GM06990 (cell line): ENCODE measurements at regions not wholly inside any gene's neighbourhood (a gene's known extent, or its start where the extent isn't known, plus 50 kb on each side); places are given as distances from the start of the nearest gene placed in this dataset.

Source experiments
- DNase-seq: peaks from one replicate; pipeline ENCODE4 v3.0.0-alpha.2; 2011; ENCODE audit not compliant: insufficient read length; ENCODE audit errors: extremely low read depth
- H3K27me3 ChIP-seq: replicated peaks from 2 replicates; pipeline ENCODE4 v1.6.0; 2011; ENCODE audit warnings: low read length; ENCODE audit not compliant: control insufficient read depth, insufficient read depth
- H3K36me3 ChIP-seq: 2 replicates; pipeline ENCODE4 v1.5.1; 2011; ENCODE audit warnings: low read length; ENCODE audit not compliant: control insufficient read depth, insufficient read depth
- H3K4me3 ChIP-seq: replicated peaks from 2 replicates; pipeline ENCODE4 v1.5.1; 2011; ENCODE audit warnings: low read depth, mild to moderate bottlenecking, control low read depth, low read length
- CTCF ChIP-seq: IDR thresholded peaks from 2 replicates; pipeline ENCODE4 v1.5.1; 2011; ENCODE audit warnings: low read length, control low read depth, mild to moderate bottlenecking, inconsistent platforms; ENCODE audit not compliant: insufficient read depth, poor library complexity, severe bottlenecking

- Histone ChIP-seq H3K36me3 (no peaks in the 10 kb centered on the region), H3K27me3 (no peaks in the 10 kb centered on the region), H3K4me3 (no peak overlapping the region)
- no peak for TF ChIP-seq CTCF
- DNase-seq = no peak
Observed at GRCh38 chr6:134740473-134741199, 209.3 kb downstream of the ALDH8A1 start.

- no peak overlapping the region for H3K4me3 ChIP-seq
- H3K36me3 ChIP-seq = no peaks in the 10 kb centered on the region
- TF ChIP-seq CTCF = no peak
- no peak for DNase-seq
- no peaks in the 10 kb centered on the region for H3K27me3 ChIP-seq
Observed at GRCh38 chr6:134740027-134740373, 209.9 kb downstream of the ALDH8A1 start.

DNA sequence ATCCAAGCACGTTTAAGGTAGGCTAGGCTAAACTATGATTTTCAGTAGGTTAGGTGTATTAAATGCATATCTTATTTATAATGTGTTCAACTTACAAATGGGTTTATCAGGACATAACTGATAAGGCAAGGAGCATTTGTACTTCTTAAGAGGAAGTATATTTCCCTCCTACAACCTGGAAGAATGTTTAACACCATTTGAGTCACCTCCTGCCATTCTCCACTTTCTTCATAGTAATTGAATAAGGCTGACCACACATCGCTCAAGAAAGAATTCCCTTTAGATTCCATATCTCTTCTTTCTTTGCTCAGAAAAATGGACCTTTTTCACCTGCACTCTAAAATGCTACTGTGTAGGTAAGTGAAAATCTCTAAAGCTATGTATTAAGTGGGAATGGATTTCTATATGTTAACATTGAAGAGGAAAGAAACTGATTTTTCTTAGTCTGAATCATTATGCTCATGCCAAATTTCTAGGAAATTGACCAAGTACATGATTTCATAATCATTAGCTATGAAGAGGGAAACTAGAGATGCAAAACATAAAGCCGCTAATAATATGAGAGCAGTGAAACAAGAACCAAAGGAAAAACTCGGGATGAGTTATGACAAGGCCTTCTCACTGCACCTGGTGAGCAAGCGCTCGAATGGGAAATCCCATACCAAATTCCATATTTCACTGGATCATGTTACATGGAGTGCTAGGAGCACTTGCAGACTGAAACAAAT is 210.4 kb downstream of the ALDH8A1 start:
- no peak overlapping the region for H3K4me3 ChIP-seq
- no peak for DNase-seq
- no peak for TF ChIP-seq CTCF

DNA sequence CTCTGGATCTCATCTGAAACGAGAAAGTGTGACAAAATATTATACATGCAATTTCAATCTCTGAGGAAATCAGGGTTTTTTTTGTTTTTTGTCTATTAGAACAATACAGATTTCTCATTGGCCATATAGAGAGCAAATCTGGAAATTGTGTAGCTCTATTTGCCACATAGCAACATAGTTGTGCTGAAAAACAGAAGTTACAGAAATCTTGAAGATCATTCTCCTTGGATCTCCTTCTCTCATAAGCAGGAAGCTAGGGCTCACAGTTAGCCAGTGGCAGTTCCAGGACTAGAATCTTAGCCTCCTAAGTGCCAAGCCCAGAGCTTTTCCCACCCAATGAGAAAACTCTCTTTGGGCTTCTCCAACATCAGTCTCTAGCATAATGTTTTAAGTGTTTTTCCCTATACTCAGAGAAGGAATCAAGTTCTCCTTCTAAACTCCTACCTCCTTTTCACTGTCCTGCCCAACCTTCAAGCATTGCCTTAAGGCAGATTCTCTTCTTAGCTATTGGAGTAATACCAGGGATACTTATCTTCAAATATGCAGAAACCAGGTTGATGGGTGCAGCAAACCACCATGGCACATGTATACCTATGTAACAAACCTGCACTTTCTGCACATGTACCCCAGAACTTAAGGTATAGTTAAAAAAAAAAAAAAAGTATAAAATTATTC is 211.6 kb downstream of the ALDH8A1 start:
- Histone ChIP-seq H3K4me3 (no peak overlapping the region), H3K27me3 (no peaks in the 10 kb centered on the region), H3K36me3 (no peaks in the 10 kb centered on the region)
- no peak for DNase-seq
- no peak for TF ChIP-seq CTCF

More for the DNA sequence above, 210.4 kb downstream of the ALDH8A1 start:
- H3K27me3 ChIP-seq = no peaks in the 10 kb centered on the region
- no peaks in the 10 kb centered on the region for H3K36me3 ChIP-seq

DNA sequence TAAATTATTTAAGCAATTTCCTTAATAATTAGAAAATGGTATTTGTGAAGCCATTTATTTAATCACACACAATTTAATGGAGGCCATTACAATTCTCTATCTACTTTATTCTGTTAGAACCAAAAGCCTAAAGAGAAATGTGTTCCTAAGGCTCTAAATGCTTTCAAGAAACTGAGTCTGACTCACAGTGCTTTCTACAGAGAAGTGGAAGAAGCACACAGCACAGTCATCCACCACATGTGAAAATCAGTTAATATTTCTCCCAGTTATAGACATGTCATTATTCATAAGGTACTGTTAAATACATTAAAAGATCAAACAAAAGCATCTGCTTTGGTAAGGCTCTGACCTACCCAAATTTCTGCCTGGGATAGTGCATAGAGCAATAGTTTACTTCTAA is 214.4 kb downstream of the ALDH8A1 start:
- Histone ChIP-seq H3K36me3 (no peaks in the 10 kb centered on the region), H3K4me3 (no peak overlapping the region), H3K27me3 (no peaks in the 10 kb centered on the region)
- TF ChIP-seq CTCF = no peak
- DNase-seq = no peak
